ENCODE measurements at regions not wholly inside any gene's neighbourhood (a gene's known extent, or its start where the extent isn't known, plus 50 kb on each side); places are given as distances from the start of the nearest gene placed in this dataset.

GRCh38 chr4:177667687-177668086 is 225.4 kb upstream of the AGA start:
- H3K4me3 ChIP-seq (ENCODE audit: low read depth, low read length): no peak overlapping the region
- no peaks in the 10 kb centered on the region for H3K4me1 ChIP-seq (ENCODE audit: control insufficient read depth, insufficient read depth, low read length)
- H3K27ac ChIP-seq (ENCODE audit: low read depth, low read length): no peak overlapping the region
- WGBS (ENCODE audit: insufficient coverage): 89% methylated on average over 1 of the region's 5 CpGs
- no peaks in the 10 kb centered on the region for H3K36me3 ChIP-seq (ENCODE audit: control insufficient read depth, insufficient read depth, low read length)
- no peaks in the 10 kb centered on the region for H3K27me3 ChIP-seq (ENCODE audit: control insufficient read depth, insufficient read depth, low read length)
- no peaks in the 10 kb centered on the region for H3K9me3 ChIP-seq (ENCODE audit: control insufficient read depth, insufficient read depth, low read length)
- no peak for DNase-seq (ENCODE audit: low read depth in 4 of 6, low spot score in 6 of 6)

- WGBS (ENCODE audit: insufficient coverage): 95% methylated on average over 3 of the region's 3 CpGs
- no peaks in the 10 kb centered on the region for H3K27me3 ChIP-seq (ENCODE audit: control insufficient read depth, insufficient read depth, low read length)
- H3K9me3 ChIP-seq (ENCODE audit: control insufficient read depth, insufficient read depth, low read length): no peaks in the 10 kb centered on the region
- H3K36me3 ChIP-seq (ENCODE audit: control insufficient read depth, insufficient read depth, low read length): no peaks in the 10 kb centered on the region
- H3K27ac ChIP-seq (ENCODE audit: low read depth, low read length): no peak overlapping the region
- H3K4me3 ChIP-seq (ENCODE audit: low read depth, low read length): no peak overlapping the region
- H3K4me1 ChIP-seq (ENCODE audit: control insufficient read depth, insufficient read depth, low read length): no peaks in the 10 kb centered on the region
- no peak for DNase-seq (ENCODE audit: low read depth in 4 of 6, low spot score in 6 of 6)
Measured at GRCh38 chr4:177671387-177671786, 229.2 kb upstream of the AGA start.

GRCh38 chr4:177671845-177672244 is 229.6 kb upstream of the AGA start:
- no peaks in the 10 kb centered on the region for H3K27me3 ChIP-seq (ENCODE audit: control insufficient read depth, insufficient read depth, low read length)
- no peaks in the 10 kb centered on the region for H3K9me3 ChIP-seq (ENCODE audit: control insufficient read depth, insufficient read depth, low read length)
- WGBS (ENCODE audit: insufficient coverage): 83% methylated on average over 1 of the region's 2 CpGs
- DNase-seq (ENCODE audit: low read depth in 4 of 6, low spot score in 6 of 6): no peak
- no peak overlapping the region for H3K4me3 ChIP-seq (ENCODE audit: low read depth, low read length)
- no peak overlapping the region for H3K27ac ChIP-seq (ENCODE audit: low read depth, low read length)
- H3K36me3 ChIP-seq (ENCODE audit: control insufficient read depth, insufficient read depth, low read length): no peaks in the 10 kb centered on the region
- H3K4me1 ChIP-seq (ENCODE audit: control insufficient read depth, insufficient read depth, low read length): no peaks in the 10 kb centered on the region

GRCh38 chr4:177673985-177674489 is 231.8 kb upstream of the AGA start:
- Histone ChIP-seq H3K27ac (ENCODE audit: low read depth, low read length) (no peak overlapping the region), H3K27me3 (ENCODE audit: control insufficient read depth, insufficient read depth, low read length) (no peaks in the 10 kb centered on the region), H3K4me3 (ENCODE audit: low read depth, low read length) (no peak overlapping the region), H3K9me3 (ENCODE audit: control insufficient read depth, insufficient read depth, low read length) (no peaks in the 10 kb centered on the region), H3K36me3 (ENCODE audit: control insufficient read depth, insufficient read depth, low read length) (no peaks in the 10 kb centered on the region), H3K4me1 (ENCODE audit: control insufficient read depth, insufficient read depth, low read length) (no peaks in the 10 kb centered on the region)
- DNase-seq (ENCODE audit: low read depth in 4 of 6, low spot score in 6 of 6): no peak
- 87% methylated on average over 3 of the region's 3 CpGs for WGBS (ENCODE audit: insufficient coverage)

- Histone ChIP-seq H3K4me1 (ENCODE audit: control insufficient read depth, insufficient read depth, low read length) (no peaks in the 10 kb centered on the region), H3K27ac (ENCODE audit: low read depth, low read length) (no peak overlapping the region), H3K27me3 (ENCODE audit: control insufficient read depth, insufficient read depth, low read length) (no peaks in the 10 kb centered on the region), H3K4me3 (ENCODE audit: low read depth, low read length) (no peak overlapping the region), H3K9me3 (ENCODE audit: control insufficient read depth, insufficient read depth, low read length) (no peaks in the 10 kb centered on the region), H3K36me3 (ENCODE audit: control insufficient read depth, insufficient read depth, low read length) (no peaks in the 10 kb centered on the region)
- WGBS (ENCODE audit: insufficient coverage): 46% methylated on average over 1 of the region's 2 CpGs
- no peak for DNase-seq (ENCODE audit: low read depth in 4 of 6, low spot score in 6 of 6)
Measured at GRCh38 chr4:177680308-177680707, 238.1 kb upstream of the AGA start.

- DNase-seq (ENCODE audit: low read depth in 4 of 6, low spot score in 6 of 6): no peak
- Histone ChIP-seq H3K36me3 (ENCODE audit: control insufficient read depth, insufficient read depth, low read length) (no peaks in the 10 kb centered on the region), H3K27ac (ENCODE audit: low read depth, low read length) (no peak overlapping the region), H3K4me1 (ENCODE audit: control insufficient read depth, insufficient read depth, low read length) (no peaks in the 10 kb centered on the region), H3K27me3 (ENCODE audit: control insufficient read depth, insufficient read depth, low read length) (no peaks in the 10 kb centered on the region), H3K9me3 (ENCODE audit: control insufficient read depth, insufficient read depth, low read length) (no peaks in the 10 kb centered on the region), H3K4me3 (ENCODE audit: low read depth, low read length) (no peak overlapping the region)
- no CpG with 5 or more reads among the region's 1 CpG for WGBS (ENCODE audit: insufficient coverage)
Measured at GRCh38 chr4:177681902-177682301, 239.7 kb upstream of the AGA start.

GRCh38 chr4:177687117-177687516 is 244.9 kb upstream of the AGA start:
- H3K27ac ChIP-seq (ENCODE audit: low read depth, low read length): no peak overlapping the region
- H3K36me3 ChIP-seq (ENCODE audit: control insufficient read depth, insufficient read depth, low read length): no peaks in the 10 kb centered on the region
- no peak for DNase-seq (ENCODE audit: low read depth in 4 of 6, low spot score in 6 of 6)
- H3K9me3 ChIP-seq (ENCODE audit: control insufficient read depth, insufficient read depth, low read length): no peaks in the 10 kb centered on the region
- no peak overlapping the region for H3K4me3 ChIP-seq (ENCODE audit: low read depth, low read length)
- no peaks in the 10 kb centered on the region for H3K4me1 ChIP-seq (ENCODE audit: control insufficient read depth, insufficient read depth, low read length)
- H3K27me3 ChIP-seq (ENCODE audit: control insufficient read depth, insufficient read depth, low read length): no peaks in the 10 kb centered on the region

- no peak overlapping the region for H3K27ac ChIP-seq (ENCODE audit: low read depth, low read length)
- H3K36me3 ChIP-seq (ENCODE audit: control insufficient read depth, insufficient read depth, low read length): no peaks in the 10 kb centered on the region
- H3K27me3 ChIP-seq (ENCODE audit: control insufficient read depth, insufficient read depth, low read length): no peaks in the 10 kb centered on the region
- H3K4me1 ChIP-seq (ENCODE audit: control insufficient read depth, insufficient read depth, low read length): no peaks in the 10 kb centered on the region
- H3K4me3 ChIP-seq (ENCODE audit: low read depth, low read length): no peak overlapping the region
- no peaks in the 10 kb centered on the region for H3K9me3 ChIP-seq (ENCODE audit: control insufficient read depth, insufficient read depth, low read length)
- DNase-seq (ENCODE audit: low read depth in 4 of 6, low spot score in 6 of 6): no peak
- no CpG with 5 or more reads among the region's 1 CpG for WGBS (ENCODE audit: insufficient coverage)
Measured at GRCh38 chr4:177692907-177693306, 250.7 kb upstream of the AGA start.

- Histone ChIP-seq H3K27me3 (ENCODE audit: control insufficient read depth, insufficient read depth, low read length) (no peaks in the 10 kb centered on the region), H3K36me3 (ENCODE audit: control insufficient read depth, insufficient read depth, low read length) (no peaks in the 10 kb centered on the region), H3K27ac (ENCODE audit: low read depth, low read length) (no peak overlapping the region), H3K4me3 (ENCODE audit: low read depth, low read length) (no peak overlapping the region), H3K4me1 (ENCODE audit: control insufficient read depth, insufficient read depth, low read length) (no peaks in the 10 kb centered on the region), H3K9me3 (ENCODE audit: control insufficient read depth, insufficient read depth, low read length) (no peaks in the 10 kb centered on the region)
- no peak for DNase-seq (ENCODE audit: low read depth in 4 of 6, low spot score in 6 of 6)
- WGBS (ENCODE audit: insufficient coverage): 51% methylated on average over 7 of the region's 8 CpGs
Measured at GRCh38 chr4:177696438-177696966, 254.3 kb upstream of the AGA start.

- 80% methylated on average over 1 of the region's 5 CpGs for WGBS (ENCODE audit: insufficient coverage)
- no peaks in the 10 kb centered on the region for H3K27me3 ChIP-seq (ENCODE audit: control insufficient read depth, insufficient read depth, low read length)
Measured at GRCh38 chr4:177699365-177700213, 257.4 kb upstream of the AGA start.

More at GRCh38 chr4:177699365-177700213, 257.4 kb upstream of the AGA start:
- Histone ChIP-seq H3K27ac (ENCODE audit: low read depth, low read length) (no peak overlapping the region), H3K9me3 (ENCODE audit: control insufficient read depth, insufficient read depth, low read length) (no peaks in the 10 kb centered on the region), H3K36me3 (ENCODE audit: control insufficient read depth, insufficient read depth, low read length) (no peaks in the 10 kb centered on the region), H3K4me3 (ENCODE audit: low read depth, low read length) (no peak overlapping the region), H3K4me1 (ENCODE audit: control insufficient read depth, insufficient read depth, low read length) (no peaks in the 10 kb centered on the region)
- no peak for DNase-seq (ENCODE audit: low read depth in 4 of 6, low spot score in 6 of 6)

Data from spinal cord (tissue), 9 donors.